COLO668 (cell line): ENCODE measurements at regions not wholly inside any gene's neighbourhood (a gene's known extent, or its start where the extent isn't known, plus 50 kb on each side); places are given as distances from the start of the nearest gene placed in this dataset.

Experiments
- DNase-seq: peaks from one replicate; lab custom pipeline; 2025; ENCODE audit not compliant: unreplicated experiment; lab: John Stamatoyannopoulos, UW

GRCh38 chr5:60263346-60263745 lies 369.8 kb upstream of the PDE4D start:
- no peak for DNase-seq

GRCh38 chr5:60262576-60263295 lies 369.2 kb upstream of the PDE4D start:
- no peak for DNase-seq

GRCh38 chr5:60261732-60262131 lies 368.2 kb upstream of the PDE4D start:
- no peak for DNase-seq

GRCh38 chr5:60260658-60261057 lies 367.1 kb upstream of the PDE4D start:
- no peak for DNase-seq

GRCh38 chr5:60259730-60260129 lies 366.2 kb upstream of the PDE4D start:
- DNase-seq, result no peak

- DNase-seq, result no peak
Measured at GRCh38 chr5:60257596-60258271, 364.2 kb upstream of the PDE4D start.

GRCh38 chr5:60256546-60256945 lies 363.0 kb upstream of the PDE4D start:
- no peak for DNase-seq

GRCh38 chr5:60248901-60249300 lies 355.4 kb upstream of the PDE4D start:
- no peak for DNase-seq

GRCh38 chr5:60243713-60244112 lies 350.2 kb upstream of the PDE4D start:
- DNase-seq, result no peak

GRCh38 chr5:60232036-60232795 lies 338.7 kb upstream of the PDE4D start:
- DNase-seq, result no peak

GRCh38 chr5:60230456-60230855 lies 336.9 kb upstream of the PDE4D start:
- DNase-seq, result no peak

- DNase-seq, result no peak
Measured at GRCh38 chr5:60229691-60230185, 336.2 kb upstream of the PDE4D start.

GRCh38 chr5:60228676-60229075 lies 335.1 kb upstream of the PDE4D start:
- no peak for DNase-seq

GRCh38 chr5:60226128-60226527 lies 332.6 kb upstream of the PDE4D start:
- DNase-seq, result no peak

GRCh38 chr5:60223342-60223741 lies 329.8 kb upstream of the PDE4D start:
- no peak for DNase-seq

- no peak for DNase-seq
Measured at GRCh38 chr5:60219921-60220320, 326.4 kb upstream of the PDE4D start.

- DNase-seq, result no peak
Measured at GRCh38 chr5:60210810-60211209, 317.3 kb upstream of the PDE4D start.

GRCh38 chr5:60209146-60209840 lies 315.8 kb upstream of the PDE4D start:
- no peak for DNase-seq

GRCh38 chr5:60208716-60209115 lies 315.2 kb upstream of the PDE4D start:
- no peak for DNase-seq

- no peak for DNase-seq
Measured at GRCh38 chr5:60207040-60207439, 313.5 kb upstream of the PDE4D start.

GRCh38 chr5:60206234-60206633 lies 312.7 kb upstream of the PDE4D start:
- no peak for DNase-seq
